PC-3 (cell line): ENCODE measurements at regions not wholly inside any gene's neighbourhood (a gene's known extent, or its start where the extent isn't known, plus 50 kb on each side); places are given as distances from the start of the nearest gene placed in this dataset.

Source experiments
- ATAC-seq: fragments of 200-7000 bp; cut with Tn5 transposase; 2 replicates; pipeline ENCODE4 v1.9.1; 2020; ENCODE audit warnings: mild to moderate bottlenecking, moderate library complexity
- BruUV-seq: library from RNA; stranded (reverse); fragments of 400-500 nt; replicated peaks from 2 replicates; lab custom pipeline; 2021; lab: Mats Ljungman, UMichigan
- CTCF ChIA-PET: fragments of 300-600 bp; sonication (Branson Sonifier 250); formaldehyde crosslinking; loops from one replicate; lab custom pipeline; 2022; ENCODE audit warnings: antibody characterized with exemption; lab: Charles Lee
- POLR2A ChIA-PET: fragments of 300-600 bp; sonication (Branson Sonifier 250); formaldehyde crosslinking; loops from one replicate; lab custom pipeline; 2022; ENCODE audit warnings: antibody characterized with exemption; ENCODE audit not compliant: unreplicated experiment; lab: Charles Lee
- DNase-seq: peaks from one replicate; pipeline ENCODE4 v3.0.0-alpha.2; 2015
- H2AFZ ChIP-seq: fragments of 300-600 bp; sonication (generic); 2 replicates; pipeline ENCODE4 v1.6.0; 2016; ENCODE audit warnings: antibody characterized with exemption, low read length
- H3F3A ChIP-seq: fragments of 300-600 bp; sonication (generic); one replicate; pipeline ENCODE4 v1.6.0; 2017; ENCODE audit warnings: antibody characterized with exemption, low read length, control low read depth, mild to moderate bottlenecking; ENCODE audit not compliant: unreplicated experiment
- H3K27ac ChIP-seq: fragments of 300-600 bp; sonication (generic); 2 replicates; pipeline ENCODE4 v1.5.1; 2016; ENCODE audit warnings: mild to moderate bottlenecking, low read length
- H3K27me3 ChIP-seq: fragments of 300-600 bp; sonication (generic); 2 replicates; pipeline ENCODE4 v1.6.1; 2016; ENCODE audit warnings: low read length, mixed read lengths
- H3K36me3 ChIP-seq: fragments of 300-600 bp; sonication (generic); 2 replicates; pipeline ENCODE4 v1.6.1; 2016; ENCODE audit warnings: low read depth, mixed run types, low read length, mixed read lengths
- H3K4me1 ChIP-seq: fragments of 300-600 bp; sonication (generic); 2 replicates; pipeline ENCODE4 v1.5.1; 2016; ENCODE audit warnings: low read length; ENCODE audit not compliant: insufficient read depth
- H3K4me2 ChIP-seq: fragments of 300-600 bp; sonication (generic); 2 replicates; pipeline ENCODE4 v1.6.0; 2016; ENCODE audit warnings: low read length
- H3K4me3 ChIP-seq: fragments of 300-600 bp; sonication (generic); 2 replicates; pipeline ENCODE4 v1.5.1; 2016; ENCODE audit warnings: mild to moderate bottlenecking, low read length, mixed read lengths
- H3K79me2 ChIP-seq: fragments of 300-600 bp; sonication (generic); 2 replicates; pipeline ENCODE4 v1.6.1; 2017; ENCODE audit warnings: low read length, mixed read lengths
- H3K9ac ChIP-seq: fragments of 300-600 bp; sonication (generic); 2 replicates; pipeline ENCODE4 v1.6.0; 2016; ENCODE audit warnings: mild to moderate bottlenecking, low read length
- H3K9me2 ChIP-seq: fragments of 300-600 bp; sonication (generic); replicated peaks from 2 replicates; pipeline ENCODE4 v1.6.1; 2016; ENCODE audit warnings: mixed run types, low read length, mixed read lengths
- H3K9me3 ChIP-seq: fragments of 300-600 bp; sonication (generic); 2 replicates; pipeline ENCODE4 v1.6.1; 2016; ENCODE audit warnings: low read length, mixed read lengths
- H4K20me1 ChIP-seq: fragments of 300-600 bp; sonication (generic); 2 replicates; pipeline ENCODE4 v1.6.1; 2016; ENCODE audit warnings: low read length, mixed read lengths
- EZH2 ChIP-seq: fragments of 300-600 bp; sonication (generic); IDR thresholded peaks from one replicate; pipeline ENCODE4 v1.6.1; 2017; ENCODE audit warnings: antibody characterized with exemption, mild to moderate bottlenecking, low read length; ENCODE audit not compliant: unreplicated experiment
- EZH2phosphoT487 ChIP-seq: fragments of 300-600 bp; sonication (generic); IDR thresholded peaks from 2 replicates; pipeline ENCODE4 v1.6.1; 2018; ENCODE audit warnings: mild to moderate bottlenecking, antibody characterized with exemption, low read length, borderline replicate concordance
- intact Hi-C: fragments of 100-400 bp; cut with micrococcal nuclease; formaldehyde crosslinking; loops from 2 replicates; pipeline ENCODE4 v1.9.0; 2023
- TF ChIP-seq, protein P1 (sequence below): fragments of 300-600 bp; sonication (generic); conservative IDR thresholded peaks from 2 replicates; pipeline ENCODE4 v1.5.1; 2017; ENCODE audit warnings: antibody characterized with exemption, low read depth, mild to moderate bottlenecking, low read length

DNA sequence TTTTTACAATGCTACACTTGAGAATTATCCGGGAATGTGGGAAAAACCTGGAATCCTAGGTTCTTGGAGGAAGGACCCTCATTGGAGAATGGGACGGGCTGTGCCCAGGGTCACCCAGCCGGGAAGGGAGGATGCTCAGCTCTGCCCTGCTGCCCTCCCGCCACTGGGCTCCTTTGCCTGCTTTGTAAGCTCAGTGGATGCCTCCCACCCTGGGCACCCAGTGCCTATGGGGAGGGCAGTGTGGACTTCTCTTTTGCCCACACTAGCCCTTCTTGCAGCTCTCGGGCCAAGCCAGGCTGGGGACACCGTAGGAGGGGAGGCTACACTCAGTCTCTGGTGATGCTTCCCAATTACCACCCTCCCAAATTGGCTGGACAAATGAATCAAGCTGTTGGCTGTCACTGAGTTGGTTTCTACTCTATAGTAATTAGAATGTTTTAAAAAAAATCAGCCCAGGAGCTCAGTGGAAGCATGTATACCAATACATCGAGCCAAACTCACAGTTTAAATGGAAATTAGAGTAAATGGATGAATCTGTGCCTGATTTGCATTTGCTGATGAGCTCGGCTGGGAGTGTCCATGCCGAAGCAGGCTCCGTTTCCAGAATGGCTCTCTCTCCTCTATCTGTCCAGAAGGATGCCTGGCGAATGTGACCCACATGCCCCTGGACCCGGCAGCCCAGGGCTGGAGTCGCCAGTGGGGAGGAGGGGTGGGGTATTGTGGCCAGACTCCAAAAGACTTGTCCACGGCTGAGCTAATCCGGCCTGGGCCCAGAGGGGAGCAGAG lies 317.0 kb downstream of the CTTN start:
- H3K9me2 ChIP-seq, result no peaks in the 10 kb centered on the region
- H3K4me2 ChIP-seq, result no peak overlapping the region
- no peaks in the 10 kb centered on the region for H3K4me1 ChIP-seq
- no peak for DNase-seq
- no peaks in the 10 kb centered on the region for H3K79me2 ChIP-seq
- intact Hi-C loops, result no loop called here
- H3K9ac ChIP-seq, result no peak overlapping the region
- H4K20me1 ChIP-seq, result no peaks in the 10 kb centered on the region
- no peaks in the 10 kb centered on the region for H3K27me3 ChIP-seq
- ChIA-PET CTCF (no interaction called here), POLR2A (no interaction called here)
- no peaks in the 10 kb centered on the region for H3F3A ChIP-seq
- no peak overlapping the region for H3K27ac ChIP-seq
- no peak for TF ChIP-seq EZH2
- TF ChIP-seq, protein P1, sequence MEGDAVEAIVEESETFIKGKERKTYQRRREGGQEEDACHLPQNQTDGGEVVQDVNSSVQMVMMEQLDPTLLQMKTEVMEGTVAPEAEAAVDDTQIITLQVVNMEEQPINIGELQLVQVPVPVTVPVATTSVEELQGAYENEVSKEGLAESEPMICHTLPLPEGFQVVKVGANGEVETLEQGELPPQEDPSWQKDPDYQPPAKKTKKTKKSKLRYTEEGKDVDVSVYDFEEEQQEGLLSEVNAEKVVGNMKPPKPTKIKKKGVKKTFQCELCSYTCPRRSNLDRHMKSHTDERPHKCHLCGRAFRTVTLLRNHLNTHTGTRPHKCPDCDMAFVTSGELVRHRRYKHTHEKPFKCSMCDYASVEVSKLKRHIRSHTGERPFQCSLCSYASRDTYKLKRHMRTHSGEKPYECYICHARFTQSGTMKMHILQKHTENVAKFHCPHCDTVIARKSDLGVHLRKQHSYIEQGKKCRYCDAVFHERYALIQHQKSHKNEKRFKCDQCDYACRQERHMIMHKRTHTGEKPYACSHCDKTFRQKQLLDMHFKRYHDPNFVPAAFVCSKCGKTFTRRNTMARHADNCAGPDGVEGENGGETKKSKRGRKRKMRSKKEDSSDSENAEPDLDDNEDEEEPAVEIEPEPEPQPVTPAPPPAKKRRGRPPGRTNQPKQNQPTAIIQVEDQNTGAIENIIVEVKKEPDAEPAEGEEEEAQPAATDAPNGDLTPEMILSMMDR, result no peak
- TF ChIP-seq EZH2phosphoT487, result no peak
- H3K36me3 ChIP-seq, result no peaks in the 10 kb centered on the region
- no TSS peak for BruUV-seq
- no peaks in the 10 kb centered on the region for H3K9me3 ChIP-seq
- H2AFZ ChIP-seq, result no peak overlapping the region
- H3K4me3 ChIP-seq, result no peak overlapping the region
- ATAC-seq, result no peak

DNA sequence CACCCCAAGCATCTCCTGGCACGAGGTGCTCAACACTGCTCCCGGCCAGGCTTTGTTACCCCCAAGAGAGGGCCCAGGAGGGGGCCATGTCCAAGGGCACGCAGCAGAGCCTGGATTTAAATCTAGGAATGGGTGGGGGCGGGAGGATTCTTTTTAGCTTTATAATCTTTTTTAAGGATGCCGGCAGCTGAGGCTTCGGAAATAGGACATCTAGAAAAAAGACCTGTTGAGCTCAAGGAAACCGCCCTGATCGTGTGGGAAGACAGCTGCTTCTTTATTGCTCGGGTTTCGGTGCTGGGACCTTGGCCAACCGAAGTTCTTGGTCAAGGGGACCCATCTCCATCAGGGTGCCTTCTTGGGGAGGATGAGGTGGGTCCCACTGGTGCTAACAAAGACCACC lies 317.9 kb downstream of the CTTN start:
- H3K4me3 ChIP-seq, result no peak overlapping the region
- H3K27me3 ChIP-seq, result no peaks in the 10 kb centered on the region
- no peaks in the 10 kb centered on the region for H3K9me2 ChIP-seq
- H3K27ac ChIP-seq, result no peak overlapping the region
- no peaks in the 10 kb centered on the region for H3K36me3 ChIP-seq
- no peaks in the 10 kb centered on the region for H4K20me1 ChIP-seq
- no peaks in the 10 kb centered on the region for H3F3A ChIP-seq
- intact Hi-C loops, result no loop called here
- no peaks in the 10 kb centered on the region for H3K4me1 ChIP-seq
- no peak for TF ChIP-seq EZH2phosphoT487
- no peak for TF ChIP-seq EZH2
- TF ChIP-seq, protein P1, result no peak
- BruUV-seq, result no TSS peak
- ChIA-PET POLR2A (no interaction called here), CTCF (no interaction called here)
- no peaks in the 10 kb centered on the region for H3K79me2 ChIP-seq
- H3K4me2 ChIP-seq, result no peak overlapping the region
- DNase-seq (no peak), ATAC-seq (no peak)
- H2AFZ ChIP-seq, result no peak overlapping the region
- H3K9me3 ChIP-seq, result no peaks in the 10 kb centered on the region
- no peak overlapping the region for H3K9ac ChIP-seq
